A673 (cell line): ENCODE measurements at regions not wholly inside any gene's neighbourhood (a gene's known extent, or its start where the extent isn't known, plus 50 kb on each side); places are given as distances from the start of the nearest gene placed in this dataset.

ENCODE experiments used
- BruUV-seq: library from RNA; stranded (reverse); fragments of 400-500 nt; replicated peaks from 2 replicates; lab custom pipeline; 2021; lab: Mats Ljungman, UMichigan
- CTCF ChIA-PET: fragments of 300-600 bp; sonication (Branson Sonifier 250); formaldehyde crosslinking; loops from one replicate; lab custom pipeline; 2022; ENCODE audit warnings: antibody characterized with exemption; lab: Charles Lee
- POLR2A ChIA-PET: fragments of 300-600 bp; sonication (Branson Sonifier 250); formaldehyde crosslinking; loops from one replicate; lab custom pipeline; 2022; ENCODE audit warnings: antibody characterized with exemption; ENCODE audit not compliant: low non-redundant PET; lab: Charles Lee
- DNase-seq: peaks from one replicate; pipeline ENCODE4 v3.0.0-alpha.2; 2015; ENCODE audit warnings: low spot score
- H3K27ac ChIP-seq: fragments of 200-600 bp; sonication (generic); 2 replicates; pipeline ENCODE4 v1.5.1; 2016; ENCODE audit warnings: mixed run types, low read depth, mild to moderate bottlenecking, mixed read lengths, antibody characterized with exemption, low read length; ENCODE audit not compliant: poor library complexity, severe bottlenecking
- H3K27me3 ChIP-seq: fragments of 200-600 bp; sonication (generic); replicated peaks from 2 replicates; pipeline ENCODE4 v1.6.1; 2017; ENCODE audit warnings: mixed run types, low read depth, mild to moderate bottlenecking, mixed read lengths, antibody characterized with exemption, low read length; ENCODE audit not compliant: insufficient read depth, poor library complexity
- H3K36me3 ChIP-seq: fragments of 200-600 bp; sonication (generic); 2 replicates; pipeline ENCODE4 v1.6.1; 2016; ENCODE audit warnings: mixed run types, mild to moderate bottlenecking, mixed read lengths, antibody characterized with exemption, low read length; ENCODE audit not compliant: insufficient read depth, poor library complexity, severe bottlenecking
- H3K4me1 ChIP-seq: fragments of 200-600 bp; sonication (generic); 2 replicates; pipeline ENCODE4 v1.6.1; 2017; ENCODE audit warnings: mixed run types, mild to moderate bottlenecking, mixed read lengths, antibody characterized with exemption, low read length; ENCODE audit not compliant: insufficient read depth, poor library complexity, severe bottlenecking
- H3K4me3 ChIP-seq: fragments of 200-600 bp; sonication (generic); 2 replicates; pipeline ENCODE4 v1.5.1; 2016; ENCODE audit warnings: low read depth, mixed run types, mild to moderate bottlenecking, mixed read lengths, low read length; ENCODE audit not compliant: poor library complexity, severe bottlenecking
- H3K9me3 ChIP-seq: fragments of 200-600 bp; sonication (generic); 2 replicates; pipeline ENCODE4 v1.6.1; 2016; ENCODE audit warnings: mixed run types, low read depth, mild to moderate bottlenecking, mixed read lengths, antibody characterized with exemption, low read length; ENCODE audit not compliant: poor library complexity, severe bottlenecking
- CTCF ChIP-seq: fragments of 300-800, 200-600 bp; sonication (generic); conservative IDR thresholded peaks from 2 replicates; pipeline ENCODE4 v1.5.1; 2017; ENCODE audit warnings: low read depth, mild to moderate bottlenecking, antibody characterized with exemption, low read length, moderate library complexity, mixed read lengths
- EZH2 ChIP-seq: fragments of 200-600 bp; sonication (generic); IDR thresholded peaks from 2 replicates; pipeline ENCODE4 v1.6.1; 2017; ENCODE audit warnings: borderline replicate concordance, low read depth, mild to moderate bottlenecking, mixed read lengths, antibody characterized with exemption, low read length; ENCODE audit not compliant: poor library complexity, severe bottlenecking
- intact Hi-C: fragments of 100-400 bp; cut with micrococcal nuclease; formaldehyde crosslinking; loops from one replicate; pipeline ENCODE4 v1.10.0; 2022; ENCODE audit not compliant: unreplicated experiment

GRCh38 chr4:52292245-52292644, 241.1 kb downstream of the SPATA18 start:
- ChIA-PET POLR2A (no interaction called here), CTCF (no interaction called here)
- Histone ChIP-seq H3K36me3 (no peaks in the 10 kb centered on the region), H3K4me3 (no peak overlapping the region), H3K9me3 (no peaks in the 10 kb centered on the region), H3K27ac (no peak overlapping the region), H3K4me1 (no peaks in the 10 kb centered on the region), H3K27me3 (no peaks in the 10 kb centered on the region)
- BruUV-seq: no TSS peak
- no peak for DNase-seq
- intact Hi-C loops: no loop called here
- no peak for TF ChIP-seq CTCF
- no peak for TF ChIP-seq EZH2

GRCh38 chr4:52296341-52296740, 245.2 kb downstream of the SPATA18 start:
- ChIA-PET CTCF (no interaction called here), POLR2A (no interaction called here)
- Histone ChIP-seq H3K9me3 (no peaks in the 10 kb centered on the region), H3K4me3 (no peak overlapping the region), H3K27me3 (no peaks in the 10 kb centered on the region), H3K36me3 (no peaks in the 10 kb centered on the region), H3K27ac (no peak overlapping the region), H3K4me1 (no peaks in the 10 kb centered on the region)
- intact Hi-C loops: no loop called here
- BruUV-seq: no TSS peak
- TF ChIP-seq EZH2: no peak
- TF ChIP-seq CTCF: no peak
- DNase-seq: no peak

- CTCF ChIA-PET: no interaction called here
- Histone ChIP-seq H3K27ac (no peak overlapping the region), H3K4me1 (no peaks in the 10 kb centered on the region), H3K27me3 (no peaks in the 10 kb centered on the region), H3K36me3 (no peaks in the 10 kb centered on the region), H3K4me3 (no peak overlapping the region), H3K9me3 (no peaks in the 10 kb centered on the region)
- DNase-seq: no peak
- TF ChIP-seq EZH2 (no peak), CTCF (no peak)
- no TSS peak for BruUV-seq
- POLR2A ChIA-PET: no interaction called here
- intact Hi-C loops: no loop called here
Observed at GRCh38 chr4:52298444-52298843, 247.3 kb downstream of the SPATA18 start.
